ENCODE measurements at regions not wholly inside any gene's neighbourhood (a gene's known extent, or its start where the extent isn't known, plus 50 kb on each side); places are given as distances from the start of the nearest gene placed in this dataset.

DNA sequence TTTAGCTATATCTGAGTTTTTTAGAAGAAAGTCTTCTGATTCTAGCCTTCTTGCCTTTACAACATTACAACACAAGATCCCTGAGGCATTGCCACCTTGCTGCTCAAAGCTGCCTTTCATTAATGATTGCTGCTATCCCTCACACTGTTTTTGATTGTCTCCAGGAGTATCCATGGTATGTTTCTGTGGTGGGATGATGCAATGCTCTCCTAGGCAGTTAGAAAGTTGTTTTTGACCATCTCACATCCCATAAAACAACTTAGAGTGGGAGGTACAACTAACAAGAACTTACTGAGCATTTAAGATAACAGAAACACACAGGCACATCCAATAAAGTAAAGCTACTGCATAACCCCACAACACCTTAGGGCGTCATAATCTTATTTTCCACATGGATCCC lies 1156.0 kb upstream of the LRRTM3 start:
- TF ChIP-seq, protein P1, sequence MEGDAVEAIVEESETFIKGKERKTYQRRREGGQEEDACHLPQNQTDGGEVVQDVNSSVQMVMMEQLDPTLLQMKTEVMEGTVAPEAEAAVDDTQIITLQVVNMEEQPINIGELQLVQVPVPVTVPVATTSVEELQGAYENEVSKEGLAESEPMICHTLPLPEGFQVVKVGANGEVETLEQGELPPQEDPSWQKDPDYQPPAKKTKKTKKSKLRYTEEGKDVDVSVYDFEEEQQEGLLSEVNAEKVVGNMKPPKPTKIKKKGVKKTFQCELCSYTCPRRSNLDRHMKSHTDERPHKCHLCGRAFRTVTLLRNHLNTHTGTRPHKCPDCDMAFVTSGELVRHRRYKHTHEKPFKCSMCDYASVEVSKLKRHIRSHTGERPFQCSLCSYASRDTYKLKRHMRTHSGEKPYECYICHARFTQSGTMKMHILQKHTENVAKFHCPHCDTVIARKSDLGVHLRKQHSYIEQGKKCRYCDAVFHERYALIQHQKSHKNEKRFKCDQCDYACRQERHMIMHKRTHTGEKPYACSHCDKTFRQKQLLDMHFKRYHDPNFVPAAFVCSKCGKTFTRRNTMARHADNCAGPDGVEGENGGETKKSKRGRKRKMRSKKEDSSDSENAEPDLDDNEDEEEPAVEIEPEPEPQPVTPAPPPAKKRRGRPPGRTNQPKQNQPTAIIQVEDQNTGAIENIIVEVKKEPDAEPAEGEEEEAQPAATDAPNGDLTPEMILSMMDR (IDR thresholded peaks at IDR 0.05; ENCODE audit: low read depth, low read length): no peak
- TF ChIP-seq EZH2phosphoT487 (IDR thresholded peaks at IDR 0.05; ENCODE audit: low read depth): no peak
